ENCODE measurements at regions not wholly inside any gene's neighbourhood (a gene's known extent, or its start where the extent isn't known, plus 50 kb on each side); places are given as distances from the start of the nearest gene placed in this dataset.
"Not testable (repeated sequence)": the region's sequence is repeated elsewhere in the genome, so short reads cannot be mapped to it uniquely, and the experiment has no call there.

DNA sequence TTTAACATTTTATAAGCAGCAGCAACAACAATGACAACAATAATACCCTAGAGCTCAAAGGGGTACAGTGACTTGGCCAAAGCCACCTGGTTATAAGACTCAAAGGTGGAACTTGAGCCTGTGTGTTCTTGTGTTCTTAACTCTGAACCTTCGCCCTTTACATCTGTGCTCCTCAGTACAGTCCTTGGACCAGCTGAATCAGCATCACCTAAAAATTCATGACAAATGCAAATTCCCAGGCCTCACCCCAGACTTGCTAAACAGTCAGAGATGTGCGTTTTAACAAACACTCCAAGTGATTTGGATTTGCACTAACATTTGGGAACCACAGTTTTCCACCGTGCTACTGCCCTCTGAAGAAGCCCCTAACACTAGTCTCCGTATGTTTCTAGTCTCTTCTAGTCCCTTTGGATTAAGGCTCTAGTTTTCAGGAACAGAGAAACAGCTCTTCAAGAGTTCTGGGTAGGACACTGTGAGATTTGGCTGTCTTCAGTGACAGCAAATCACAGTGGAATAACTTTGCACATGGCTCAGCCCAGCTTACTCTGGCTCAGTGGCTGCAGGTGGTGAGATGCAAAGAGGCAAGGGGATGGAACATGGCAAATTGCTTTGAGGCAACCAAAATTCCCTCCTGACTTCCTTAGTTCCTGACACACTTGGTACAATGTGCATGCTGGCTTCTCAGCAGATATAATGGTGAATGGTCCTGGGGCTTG, 151.0 kb upstream of the CDH11 start:
- DNase-seq (ENCODE audit: low spot score) = no peak

DNA sequence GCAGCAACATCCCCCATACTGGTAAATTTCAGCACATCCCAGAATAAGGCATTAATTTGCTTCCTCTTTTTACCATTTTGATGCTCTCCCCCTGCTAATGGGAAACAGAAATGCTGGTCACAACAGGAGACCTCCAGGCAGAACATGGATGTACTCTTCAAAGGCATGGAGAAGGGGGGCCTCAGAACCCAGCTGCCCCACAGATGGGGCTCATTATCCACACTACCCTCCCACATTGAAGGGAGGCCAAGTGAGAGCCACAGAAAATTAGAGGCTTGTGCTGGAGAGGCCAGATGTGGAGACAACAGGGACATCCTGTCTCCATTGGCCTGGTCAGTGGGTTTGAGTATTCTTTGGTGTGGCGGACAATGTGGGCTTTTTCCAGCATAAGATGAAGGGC, 150.1 kb upstream of the CDH11 start:
- DNase-seq (ENCODE audit: low spot score) = no peak

DNA sequence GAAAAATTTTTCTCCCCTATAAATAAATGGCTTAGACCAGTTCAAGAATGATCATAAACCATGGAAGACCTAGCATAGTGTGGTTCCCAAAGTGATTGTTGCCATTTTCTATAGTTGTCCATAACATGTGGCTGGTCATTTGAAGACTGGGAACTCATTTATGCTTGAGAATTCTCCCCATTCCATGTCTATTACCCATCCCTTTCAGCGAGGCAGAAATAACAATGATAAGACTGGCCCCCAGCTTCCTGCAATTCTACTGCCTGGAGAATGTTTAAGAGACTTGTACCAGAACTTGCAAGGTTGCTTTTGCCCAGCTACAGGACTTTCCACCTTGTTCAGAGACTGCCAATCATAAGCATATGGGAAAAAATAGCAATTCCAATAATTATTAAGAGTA, 146.5 kb upstream of the CDH11 start:
- DNase-seq (ENCODE audit: low spot score) = no peak

GRCh38 chr16:65263896-65264295, 142.0 kb upstream of the CDH11 start:
- no peak for DNase-seq (ENCODE audit: low spot score)

DNA sequence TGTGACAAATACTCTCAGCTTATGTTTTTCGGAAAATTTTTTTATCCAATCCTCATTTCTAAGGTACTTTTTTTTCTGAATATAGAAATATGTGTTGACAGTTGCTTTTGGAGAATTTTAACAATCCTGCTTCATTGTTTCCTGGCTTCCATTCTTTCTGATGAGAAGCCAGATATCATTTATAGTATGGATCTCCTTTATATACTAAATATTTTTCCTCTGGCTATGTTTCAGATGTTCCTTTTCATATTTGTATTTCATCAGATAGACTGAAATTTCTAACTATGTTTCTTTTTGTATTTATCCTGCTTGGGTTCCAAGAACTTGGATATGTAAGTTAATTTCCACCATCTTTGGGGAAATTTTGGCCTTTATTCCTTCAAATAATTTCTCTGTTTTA, 138.9 kb upstream of the CDH11 start:
- no peak for DNase-seq (ENCODE audit: low spot score)

GRCh38 chr16:65254144-65254543, 132.3 kb upstream of the CDH11 start:
- no peak for DNase-seq (ENCODE audit: low spot score)

GRCh38 chr16:65249768-65250167, 127.9 kb upstream of the CDH11 start:
- DNase-seq (ENCODE audit: low spot score) = no peak

GRCh38 chr16:65244787-65245186, 122.9 kb upstream of the CDH11 start:
- DNase-seq (ENCODE audit: low spot score) = no peak

DNA sequence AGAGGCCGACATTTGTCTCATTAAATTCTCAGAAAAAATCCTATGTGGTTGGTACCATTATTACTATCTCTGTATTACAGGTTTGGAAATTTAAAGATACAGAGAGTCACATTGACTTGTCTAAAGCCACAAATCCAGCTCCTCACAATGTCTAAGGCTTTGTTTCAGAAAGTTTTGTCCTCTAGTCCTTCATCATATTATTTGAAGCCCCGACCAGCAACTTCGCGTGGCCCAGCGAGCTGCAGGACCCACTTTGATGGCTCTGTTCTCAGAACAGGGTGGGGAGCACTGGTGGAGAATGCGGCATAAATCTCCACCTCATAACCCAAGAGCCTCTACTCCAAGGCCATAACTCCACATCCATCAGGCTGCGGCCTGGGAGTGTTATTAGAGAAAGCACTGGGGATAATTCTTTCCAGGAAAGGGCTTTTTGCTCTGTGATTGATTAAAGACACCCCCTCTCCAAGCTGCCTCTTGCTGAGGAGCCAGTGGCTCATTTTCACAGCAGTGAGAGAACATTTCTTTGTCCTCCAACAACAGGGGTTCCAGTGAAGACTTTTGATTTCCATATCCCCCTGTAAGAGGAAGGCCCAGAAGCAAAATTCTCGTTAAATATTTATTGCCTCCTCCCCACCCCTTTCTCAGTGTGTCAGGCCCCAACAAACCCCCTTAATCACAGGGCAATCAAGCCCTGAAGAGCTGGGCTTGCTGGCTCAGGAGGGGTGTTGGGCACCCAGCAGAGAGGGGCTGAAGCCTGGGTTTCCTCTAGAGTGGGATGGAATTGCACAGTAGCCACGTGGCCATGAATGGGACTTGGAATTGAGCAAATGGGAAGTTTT, 113.7 kb upstream of the CDH11 start:
- no peak for DNase-seq (ENCODE audit: low spot score)

- not testable (repeated sequence) for DNase-seq (ENCODE audit: low spot score)
Measured at GRCh38 chr16:65234721-65235320, 113.0 kb upstream of the CDH11 start.

GRCh38 chr16:65229191-65229662, 107.4 kb upstream of the CDH11 start:
- no peak for DNase-seq (ENCODE audit: low spot score)

DNA sequence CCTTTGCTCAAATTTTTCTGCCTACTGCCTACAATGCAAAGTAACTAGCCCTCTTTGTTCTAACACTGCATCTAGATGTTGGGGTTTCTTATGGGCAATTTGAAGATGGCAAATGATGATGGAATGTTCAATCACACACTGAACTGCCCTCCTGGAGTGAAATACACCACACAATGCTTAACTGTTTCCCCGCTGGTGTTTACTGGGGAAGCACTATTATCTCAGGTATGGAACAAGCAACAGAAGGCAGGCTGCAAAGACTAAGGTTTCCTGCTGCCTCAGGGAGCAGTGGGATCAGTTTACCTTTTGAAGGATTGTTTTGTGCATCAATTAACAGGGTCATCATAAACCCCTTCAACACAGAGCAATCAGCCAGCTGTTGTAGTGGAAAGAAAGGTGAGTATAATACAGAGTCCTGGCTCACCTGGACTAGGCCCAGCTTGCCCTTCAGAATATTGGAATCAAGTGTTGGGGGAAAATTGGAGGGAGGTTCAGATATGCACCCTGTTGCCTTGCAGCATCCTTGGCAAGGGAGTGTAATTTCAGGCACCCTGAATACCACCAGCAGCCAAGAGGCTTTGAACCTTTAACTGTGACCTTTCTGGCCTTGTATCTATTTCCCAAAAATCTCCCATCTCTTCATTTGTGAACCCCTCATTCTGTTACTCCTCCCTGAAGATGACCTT, 105.4 kb upstream of the CDH11 start:
- no peak for DNase-seq (ENCODE audit: low spot score)

- no peak for DNase-seq (ENCODE audit: low spot score)
Measured at GRCh38 chr16:65226077-65226476, 104.2 kb upstream of the CDH11 start.

DNA sequence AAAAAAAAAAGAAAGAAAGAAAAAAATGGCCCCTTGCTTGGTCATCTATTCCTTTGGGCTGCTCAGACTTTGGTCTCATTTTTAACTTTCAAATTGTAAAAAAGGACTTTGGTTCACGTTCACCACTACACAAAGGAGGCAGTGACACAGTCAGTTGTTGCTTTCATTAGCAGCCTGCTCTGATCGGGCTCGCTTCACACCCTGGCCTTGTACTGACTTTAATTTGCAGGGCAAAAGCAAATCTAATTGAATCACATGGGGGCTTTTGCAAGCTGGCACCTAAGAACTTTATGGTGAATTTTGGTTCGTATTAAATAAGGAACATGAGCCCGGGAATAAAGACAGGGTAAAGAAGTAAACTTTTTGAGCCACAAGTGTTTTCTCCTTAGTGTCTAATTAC, 103.6 kb upstream of the CDH11 start:
- DNase-seq (ENCODE audit: low spot score) = no peak

DNA sequence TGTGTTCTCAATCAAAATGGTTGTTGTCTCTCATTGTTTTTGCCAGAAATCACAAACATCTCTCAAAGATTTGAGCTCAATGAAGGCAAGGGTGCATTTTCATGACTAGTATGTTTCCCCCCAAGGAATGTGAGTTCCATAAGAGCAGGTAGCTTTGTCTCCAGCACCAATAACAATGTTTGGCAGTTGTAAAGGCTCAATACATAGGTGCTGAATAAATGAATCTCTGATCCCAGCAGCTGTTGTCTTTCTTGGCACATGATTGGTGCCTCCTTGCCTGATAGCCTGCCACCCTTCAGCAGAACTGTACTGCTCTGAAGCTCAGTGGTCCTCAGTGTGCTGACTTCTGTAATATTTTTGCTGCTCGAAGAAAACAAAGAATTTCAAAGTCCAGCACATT, 103.1 kb upstream of the CDH11 start:
- no peak for DNase-seq (ENCODE audit: low spot score)

- DNase-seq (ENCODE audit: low spot score) = no peak
Measured at GRCh38 chr16:65224471-65224870, 102.6 kb upstream of the CDH11 start.

GRCh38 chr16:65223335-65223734, 101.5 kb upstream of the CDH11 start:
- no peak for DNase-seq (ENCODE audit: low spot score)

DNA sequence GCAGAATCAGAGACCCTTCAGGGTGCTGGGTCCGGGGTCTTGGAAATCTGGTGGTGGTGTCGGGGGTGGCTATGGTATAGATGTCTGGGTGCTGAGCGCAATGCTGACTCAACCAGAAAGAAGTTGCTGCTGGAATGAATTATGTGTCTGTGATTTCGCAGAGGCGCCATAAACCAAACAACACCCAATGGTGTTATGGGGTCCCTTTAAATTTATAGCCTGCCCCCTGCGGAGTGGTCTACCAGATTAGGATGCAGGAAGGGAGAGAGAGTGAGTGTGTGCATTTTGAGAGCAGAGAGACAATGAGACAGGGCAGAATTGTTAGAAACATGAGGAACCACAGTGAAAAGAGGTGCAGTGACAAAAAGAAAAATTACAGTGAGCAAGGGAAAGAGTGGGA, 100.7 kb upstream of the CDH11 start:
- DNase-seq (ENCODE audit: low spot score) = no peak

GRCh38 chr16:65222049-65222448, 100.2 kb upstream of the CDH11 start:
- DNase-seq (ENCODE audit: low spot score) = no peak

DNA sequence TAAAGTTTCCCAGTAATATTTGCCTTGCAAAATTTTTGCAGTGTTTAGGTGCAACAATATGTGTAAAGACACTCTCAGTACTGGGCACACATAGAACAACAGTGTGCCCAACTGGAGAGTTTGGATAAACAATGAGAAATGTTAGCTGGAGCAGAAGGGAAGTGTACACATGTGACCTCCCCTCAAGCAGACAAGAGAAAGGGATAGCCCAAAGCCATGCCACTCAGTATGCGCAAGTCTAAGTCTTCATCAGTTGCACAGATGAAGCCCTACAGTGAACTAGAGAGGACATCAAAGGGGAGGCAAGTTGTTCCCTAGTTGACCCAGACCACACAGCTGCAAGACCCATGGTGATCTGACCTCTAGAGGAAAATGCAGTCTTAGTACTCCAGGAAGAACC, 97.9 kb upstream of the CDH11 start:
- DNase-seq (ENCODE audit: low spot score) = no peak

DNA sequence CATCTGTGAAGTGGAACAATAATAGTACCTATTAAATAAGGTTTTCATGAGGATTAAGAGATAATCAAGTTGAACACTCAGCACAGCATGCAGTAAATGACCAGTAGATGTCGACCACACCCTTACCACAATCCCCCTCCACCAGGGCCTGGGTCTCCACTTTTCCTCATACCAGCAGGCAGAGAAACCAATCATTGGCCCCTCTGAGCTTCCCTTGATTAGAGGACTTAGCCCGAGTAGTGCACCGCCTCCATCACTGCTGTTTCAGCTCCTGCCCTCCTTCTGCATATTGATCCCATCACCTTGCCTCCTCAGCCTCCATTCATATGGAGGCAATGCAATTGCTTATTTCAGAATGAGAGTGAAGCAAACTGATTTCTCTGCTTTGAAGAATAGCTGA, 96.5 kb upstream of the CDH11 start:
- DNase-seq (ENCODE audit: low spot score) = no peak

DNA sequence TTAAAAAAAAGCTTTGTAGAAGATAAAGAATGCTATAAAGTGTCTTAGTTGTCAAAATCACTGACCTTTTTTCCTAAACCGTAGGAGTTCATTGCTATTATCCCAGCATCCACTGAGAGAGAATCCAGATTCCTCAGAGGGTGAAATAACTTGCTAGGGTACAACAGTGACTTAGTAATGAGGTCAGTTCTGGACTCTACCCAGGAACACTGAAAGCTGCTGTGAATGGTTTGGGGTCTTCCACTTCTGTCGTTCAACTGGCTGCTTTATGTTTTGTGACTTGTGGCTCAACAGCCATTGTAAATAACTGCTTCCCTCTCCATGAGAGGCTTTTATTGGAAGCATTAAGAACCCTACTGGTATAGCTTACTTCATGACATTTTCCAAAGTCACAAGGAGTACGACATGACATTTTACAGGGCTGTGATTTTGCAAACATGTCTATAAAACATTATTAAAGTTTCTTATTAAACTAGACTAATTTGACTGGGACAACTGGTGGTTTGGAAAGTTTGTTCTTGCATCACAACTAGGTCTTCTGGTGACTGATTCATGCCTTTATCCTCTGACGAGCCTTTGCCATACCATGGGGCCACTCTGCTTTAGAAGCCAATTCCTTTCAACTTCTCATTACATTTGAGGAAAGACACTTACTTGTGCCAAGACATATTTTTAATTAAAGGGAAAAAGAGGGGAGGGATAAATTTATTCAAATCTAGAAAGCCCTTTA, 92.2 kb upstream of the CDH11 start:
- no peak for DNase-seq (ENCODE audit: low spot score)

Data from Ammon's horn (tissue), 1 donor.